Fibroblast of the aortic adventitia (primary cell): ENCODE measurements at regions not wholly inside any gene's neighbourhood (a gene's known extent, or its start where the extent isn't known, plus 50 kb on each side); places are given as distances from the start of the nearest gene placed in this dataset.

ENCODE experiments used
- DNase-seq: peaks from one replicate; pipeline ENCODE4 v3.0.0-alpha.2; 2010; ENCODE audit warnings: low read depth
- H3K4me3 ChIP-seq: 2 replicates; pipeline ENCODE4 v1.5.1; 2011; ENCODE audit warnings: low read depth, mild to moderate bottlenecking, control low read depth, low read length, moderate library complexity
- CTCF ChIP-seq: IDR thresholded peaks from 2 replicates; pipeline ENCODE4 v1.5.1; 2011; ENCODE audit warnings: mild to moderate bottlenecking, low read length, control low read depth, inconsistent platforms; ENCODE audit not compliant: insufficient read depth

DNA sequence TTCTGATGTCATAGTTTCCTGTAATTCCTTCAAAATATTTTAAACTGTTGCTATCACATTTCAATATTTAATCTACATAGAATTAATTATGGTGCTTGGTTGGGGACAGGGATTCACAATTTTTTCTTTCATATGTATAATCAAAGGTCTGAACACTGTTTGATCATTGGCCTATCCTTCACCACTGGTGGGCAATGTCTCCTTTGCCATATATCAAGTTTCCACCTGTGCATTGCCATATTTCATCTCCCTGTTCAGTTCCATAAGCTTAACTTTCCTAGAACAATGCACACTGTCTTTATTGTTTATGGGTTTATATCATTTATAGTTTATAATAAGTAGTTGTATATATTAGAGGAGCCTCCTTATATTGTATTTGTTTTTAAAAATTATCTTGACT lies 374.9 kb upstream of the PTBP2 start:
- no peak overlapping the region for H3K4me3 ChIP-seq
- TF ChIP-seq CTCF = peak; percentile 10
- no peak for DNase-seq

GRCh38 chr1:96349896-96350295 lies 371.7 kb upstream of the PTBP2 start:
- H3K4me3 ChIP-seq = no peak overlapping the region
- no peak for DNase-seq
- TF ChIP-seq CTCF = no peak

DNA sequence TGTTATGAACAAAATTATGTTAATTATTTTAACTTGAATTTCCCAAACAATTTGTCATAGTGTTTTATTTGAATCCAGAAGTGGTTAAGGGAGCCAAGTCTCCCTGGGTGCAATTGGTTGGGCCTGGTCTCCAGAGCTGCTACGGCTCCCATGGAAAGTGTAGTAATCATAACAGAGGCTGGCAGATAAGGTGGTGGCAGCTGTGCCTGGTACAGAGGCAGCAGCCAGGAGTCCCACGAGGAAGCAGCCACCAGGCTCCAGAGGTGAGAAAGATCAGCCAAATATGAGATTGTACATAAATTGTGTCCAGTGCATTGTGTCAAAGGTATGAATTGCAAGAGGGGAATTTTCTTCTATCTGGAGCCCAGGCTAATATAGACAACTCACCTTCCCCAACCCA lies 368.9 kb upstream of the PTBP2 start:
- TF ChIP-seq CTCF = no peak
- DNase-seq = no peak
- H3K4me3 ChIP-seq = no peak overlapping the region

GRCh38 chr1:96355521-96355920 lies 366.1 kb upstream of the PTBP2 start:
- DNase-seq = no peak
- TF ChIP-seq CTCF = no peak
- no peak overlapping the region for H3K4me3 ChIP-seq

DNA sequence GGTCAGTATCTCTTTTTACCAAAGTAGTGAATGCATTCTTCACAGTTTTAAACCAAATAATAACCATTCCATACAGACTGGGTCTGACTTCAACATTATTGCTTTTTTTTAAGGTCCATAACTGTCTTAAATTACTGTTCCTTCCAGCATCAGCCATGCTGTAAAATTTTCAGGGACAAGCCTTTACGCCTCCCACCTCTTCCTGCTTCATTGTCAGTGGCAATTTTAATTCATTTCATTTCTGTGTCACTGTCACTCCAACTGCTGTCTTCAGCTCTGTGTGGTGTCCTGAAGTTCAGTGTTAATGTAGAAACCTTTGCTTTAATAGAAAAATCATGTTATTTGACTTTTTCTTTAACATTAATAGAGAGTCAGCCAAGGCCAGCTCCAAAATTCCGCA lies 365.6 kb upstream of the PTBP2 start:
- no peak for DNase-seq
- TF ChIP-seq CTCF = no peak
- no peak overlapping the region for H3K4me3 ChIP-seq

GRCh38 chr1:96357141-96357765 lies 364.3 kb upstream of the PTBP2 start:
- H3K4me3 ChIP-seq = no peak overlapping the region
- no peak for TF ChIP-seq CTCF
- DNase-seq = no peak

GRCh38 chr1:96358057-96358456 lies 363.5 kb upstream of the PTBP2 start:
- no peak for TF ChIP-seq CTCF

More at GRCh38 chr1:96358057-96358456, 363.5 kb upstream of the PTBP2 start:
- no peak overlapping the region for H3K4me3 ChIP-seq
- no peak for DNase-seq
